ENCODE measurements at regions not wholly inside any gene's neighbourhood (a gene's known extent, or its start where the extent isn't known, plus 50 kb on each side); places are given as distances from the start of the nearest gene placed in this dataset.

GRCh38 chrX:39070009-39070408 lies 268.8 kb downstream of the MID1IP1 start:
- Histone ChIP-seq H3K4me3 (ENCODE audit: low read depth, low read length) (no peak overlapping the region), H3K36me3 (ENCODE audit: control insufficient read depth in 2 of 2, insufficient read depth in 1 of 2, low read length in 2 of 2) (no peaks in the 10 kb centered on the region), H3K9me3 (ENCODE audit: control insufficient read depth, insufficient read depth, low read depth, low read length) (no peaks in the 10 kb centered on the region), H3K27ac (ENCODE audit: extremely low read depth, low read depth, low read length) (no peak overlapping the region), H3K4me1 (ENCODE audit: control insufficient read depth, insufficient read depth, low read length) (no peaks in the 10 kb centered on the region)
- POLR2A ChIA-PET, result no interaction called here
- CTCF ChIA-PET, result no interaction called here
- no peak for TF ChIP-seq ZNF274 (IDR thresholded peaks at IDR 0.05; ENCODE audit: low read length)
- TF ChIP-seq ZNF274 (tag by site-specific recombination; IDR thresholded peaks at IDR 0.05; ENCODE audit: borderline replicate concordance), result no peak
- no peak for TF ChIP-seq ZNF416 (tag by site-specific recombination; IDR thresholded peaks at IDR 0.05)
- TF ChIP-seq TRIM28 (IDR thresholded peaks at IDR 0.05; ENCODE audit: borderline replicate concordance, low read length), result no peak
- TF ChIP-seq ZNF324 (tag by site-specific recombination; IDR thresholded peaks at IDR 0.05), result no peak
- TF ChIP-seq ZNF692 (tag by site-specific recombination; IDR thresholded peaks at IDR 0.05), result no peak
- no peak for TF ChIP-seq ZNF18 (tag by site-specific recombination; IDR thresholded peaks at IDR 0.05)
- no peak for TF ChIP-seq ZBTB11 (tag by site-specific recombination; conservative IDR thresholded peaks at IDR 0.05; ENCODE audit: low read depth)

- ChIA-PET POLR2A (no interaction called here), CTCF (interaction anchor here (0.7 kb wide), 1 partner anchor 985 kb away, joined by 3 read pairs; no protein-coding TSS in a partner anchor)
These were observed 271.9 kb downstream of the MID1IP1 start for GRCh38 chrX:39073131-39073530.

More at GRCh38 chrX:39073131-39073530, 271.9 kb downstream of the MID1IP1 start:
- Histone ChIP-seq H3K4me3 (ENCODE audit: low read depth, low read length) (no peak overlapping the region), H3K4me1 (ENCODE audit: control insufficient read depth, insufficient read depth, low read length) (no peaks in the 10 kb centered on the region), H3K27ac (ENCODE audit: extremely low read depth, low read depth, low read length) (no peak overlapping the region), H3K9me3 (ENCODE audit: control insufficient read depth, insufficient read depth, low read depth, low read length) (no peaks in the 10 kb centered on the region), H3K36me3 (ENCODE audit: control insufficient read depth in 2 of 2, insufficient read depth in 1 of 2, low read length in 2 of 2) (no peaks in the 10 kb centered on the region)
- TF ChIP-seq ZBTB10 (tag by site-specific recombination; IDR thresholded peaks at IDR 0.05) (no peak), ZNF707 (tag by site-specific recombination; IDR thresholded peaks at IDR 0.05) (no peak), ZNF549 (tag by site-specific recombination; IDR thresholded peaks at IDR 0.05) (no peak), ZNF112 (tag by site-specific recombination; IDR thresholded peaks at IDR 0.05) (no peak), ZNF169 (tag by site-specific recombination; IDR thresholded peaks at IDR 0.05) (no peak), ZNF404 (tag by site-specific recombination; IDR thresholded peaks at IDR 0.05) (no peak), ZNF544 (tag by site-specific recombination; IDR thresholded peaks at IDR 0.05) (no peak), REPIN1 (tag by site-specific recombination; IDR thresholded peaks at IDR 0.05; ENCODE audit: low read depth) (no peak), ZNF560 (tag by site-specific recombination; IDR thresholded peaks at IDR 0.05; ENCODE audit: borderline replicate concordance) (no peak), ZNF660 (tag by site-specific recombination; IDR thresholded peaks at IDR 0.05) (no peak), HIC1 (tag by site-specific recombination; IDR thresholded peaks at IDR 0.05) (no peak), SP3 (tag by site-specific recombination; IDR thresholded peaks at IDR 0.05) (no peak), ZNF335 (tag by site-specific recombination; conservative IDR thresholded peaks at IDR 0.05) (no peak), ZBTB48 (tag by site-specific recombination; IDR thresholded peaks at IDR 0.05) (no peak)

All from HEK293 (cell line).